Endothelial cell of umbilical vein (primary cell): ENCODE measurements at regions not wholly inside any gene's neighbourhood (a gene's known extent, or its start where the extent isn't known, plus 50 kb on each side); places are given as distances from the start of the nearest gene placed in this dataset.

Experiments
- BruUV-seq: library from RNA; stranded (reverse); fragments of 400-500 nt; replicated peaks from 2 replicates; lab custom pipeline; 2021; lab: Mats Ljungman, UMichigan
- CTCF ChIA-PET: fragments of 300-600, 350-600 bp; sonication (Branson Sonifier 250); formaldehyde crosslinking; loops from one replicate; lab custom pipeline; 2021; ENCODE audit warnings: antibody characterized with exemption, inconsistent platforms; lab: Charles Lee
- POLR2A ChIA-PET: fragments of 300-600, 350-600 bp; sonication (Branson Sonifier 250); formaldehyde crosslinking; loops from one replicate; lab custom pipeline; 2021; ENCODE audit warnings: antibody characterized with exemption, inconsistent platforms; lab: Charles Lee
- DNase-seq: peaks from one replicate; pipeline ENCODE4 v3.0.0-alpha.2; 2011; ENCODE audit warnings: low read depth, low spot score
- FAIRE-seq: peaks from 2 replicates; lab custom pipeline; 2011; peaks lifted over from hg19 to GRCh38; lab: Jason Lieb, UNC
- H2AFZ ChIP-seq: 2 replicates; pipeline ENCODE4 v1.6.0; 2012; ENCODE audit warnings: low read depth, low read length, control low read depth, inconsistent platforms
- H3K27ac ChIP-seq: 2 replicates; pipeline ENCODE4 v1.5.1; 2011; ENCODE audit warnings: low read depth, mild to moderate bottlenecking, control low read depth, low read length, moderate library complexity; ENCODE audit not compliant: insufficient read depth
- H3K27me3 ChIP-seq, 2 experiments: 2 replicates each; pipeline versions ENCODE4 v1.6.0 to v1.6.1; 2011; ENCODE audit warnings: low read length in 2 of 2, mixed read lengths in 1 of 2; ENCODE audit not compliant: control insufficient read depth in 2 of 2, insufficient read depth in 2 of 2
- H3K36me3 ChIP-seq, 2 experiments: 2 replicates in 1 of 2; 3 replicates in 1 of 2; pipeline ENCODE4 v1.5.1; 2011; ENCODE audit warnings: low read length in 2 of 2, mild to moderate bottlenecking in 1 of 2, moderate library complexity in 1 of 2; ENCODE audit not compliant: control insufficient read depth in 2 of 2, insufficient read depth in 2 of 2; ENCODE audit errors: extremely low read depth in 1 of 2
- H3K4me1 ChIP-seq: 3 replicates; pipeline ENCODE4 v1.5.1; 2011; ENCODE audit warnings: mild to moderate bottlenecking, low read length; ENCODE audit not compliant: control insufficient read depth, insufficient read depth; ENCODE audit errors: extremely low read depth
- H3K4me2 ChIP-seq: 2 replicates; pipeline ENCODE4 v1.6.1; 2011; ENCODE audit warnings: low read length, control low read depth, mixed read lengths; ENCODE audit not compliant: insufficient read depth
- H3K4me3 ChIP-seq, 3 experiments: fragments of 200-600 bp in 1 of 3; sonication (generic), shearing (Covaris generic) in 1 of 3; replicated peaks in 1 of 3; 2 replicates each; pipeline ENCODE4 v1.5.1; 2011 to 2016; ENCODE audit warnings: control low read depth in 3 of 3, low read length in 3 of 3, mild to moderate bottlenecking in 2 of 3, inconsistent platforms in 1 of 3, low read depth in 1 of 3, moderate library complexity in 1 of 3; ENCODE audit not compliant: insufficient read depth in 1 of 3
- H3K79me2 ChIP-seq: 2 replicates; pipeline ENCODE4 v1.6.0; 2012; ENCODE audit warnings: low read length, inconsistent platforms; ENCODE audit not compliant: control insufficient read depth, insufficient read depth
- H3K9ac ChIP-seq: replicated peaks from 2 replicates; pipeline ENCODE3; 2011; ENCODE audit warnings: low read length, control low read depth; ENCODE audit not compliant: insufficient read depth; ENCODE audit errors: extremely low read depth
- H3K9me1 ChIP-seq: replicated peaks from 3 replicates; pipeline ENCODE4 v1.6.0; 2011; ENCODE audit warnings: mild to moderate bottlenecking, low read length; ENCODE audit not compliant: control insufficient read depth, insufficient read depth; ENCODE audit errors: extremely low read depth
- H3K9me3 ChIP-seq: replicated peaks from 2 replicates; pipeline ENCODE4 v1.5.1; 2012; ENCODE audit warnings: low read length, inconsistent platforms; ENCODE audit not compliant: control insufficient read depth, insufficient read depth
- H4K20me1 ChIP-seq: replicated peaks from 2 replicates; pipeline ENCODE3; 2011; ENCODE audit warnings: mild to moderate bottlenecking, low read length; ENCODE audit not compliant: control insufficient read depth, insufficient read depth; ENCODE audit errors: extremely low read depth
- CTCF ChIP-seq, 2 donors: IDR thresholded peaks; 1 replicate in 1 of 2; 2 replicates in 1 of 2; pipeline ENCODE4 v1.5.1; 2011; ENCODE audit warnings: low read length in 2 of 2, mild to moderate bottlenecking in 2 of 2, moderate library complexity in 2 of 2, control low read depth in 1 of 2, inconsistent platforms in 1 of 2, low read depth in 1 of 2; ENCODE audit not compliant: insufficient read depth in 1 of 2; ENCODE audit errors: extremely low read depth in 1 of 2
- FOS ChIP-seq: IDR thresholded peaks from 2 replicates; pipeline ENCODE4 v1.6.1; 2011; ENCODE audit warnings: mild to moderate bottlenecking, low read length, moderate library complexity, borderline replicate concordance; ENCODE audit not compliant: insufficient read depth
- GATA2 ChIP-seq: IDR thresholded peaks from 2 replicates; pipeline ENCODE4 v1.7.0; 2011; ENCODE audit warnings: low read depth, mild to moderate bottlenecking, moderate library complexity, mixed read lengths, low read length; ENCODE audit not compliant: insufficient read length, insufficient read depth
- MAX ChIP-seq: IDR thresholded peaks from 2 replicates; pipeline ENCODE4 v1.6.1; 2011; ENCODE audit not compliant: insufficient read depth, insufficient read length
- MYC ChIP-seq: IDR thresholded peaks from one replicate; pipeline ENCODE4 v1.6.1; 2011; ENCODE audit warnings: mild to moderate bottlenecking, low read depth, low read length
- POLR2AphosphoS5 ChIP-seq: IDR thresholded peaks from 2 replicates; pipeline ENCODE4 v1.6.1; 2012; ENCODE audit warnings: low read depth, mild to moderate bottlenecking, control low read depth, low read length, moderate library complexity; ENCODE audit not compliant: insufficient read depth
- dilution Hi-C: fragments of 300-500 bp; cut with MboI; formaldehyde crosslinking; loops from one replicate; pipeline ENCODE4 v1.15.0; 2019; ENCODE audit warnings: low sequenced_read_pairs; ENCODE audit not compliant: extremely low pct_ligation_motif_present
- intact Hi-C: fragments of 100-400 bp; cut with micrococcal nuclease; formaldehyde crosslinking; loops from one replicate; pipeline ENCODE4 v1.10.0; 2022

- Histone ChIP-seq H3K9me1 (no peaks in the 10 kb centered on the region), H3K36me3 (peaks cover 3 to 5% of the 10 kb centered on the region in 2 experiments), H3K4me1 (peaks cover 2% of the 10 kb centered on the region), H3K79me2 (peaks cover 27% of the 10 kb centered on the region), H3K27me3 (no peaks in the 10 kb centered on the region), H3K9me3 (no peaks in the 10 kb centered on the region), H3K4me2 (no peak overlapping the region), H3K27ac (no peak overlapping the region), H4K20me1 (peaks cover 3% of the 10 kb centered on the region), H2AFZ (no peak overlapping the region), H3K4me3 (no peak overlapping the region), H3K9ac (no peak overlapping the region)
- no peak for DNase-seq
- no TSS peak for BruUV-seq
- ChIA-PET POLR2A (no interaction called here), CTCF (interaction anchor here (0.9 to 2.4 kb wide), 3 partner anchors 12 to 33 kb away, joined by 3 to 8 read pairs (median 5); no protein-coding TSS in a partner anchor)
- dilution Hi-C loops: no loop called here
- no peak for FAIRE-seq
- intact Hi-C loops: no loop called here
- TF ChIP-seq MYC (no peak), CTCF (IDR thresholded peaks at IDR 0.05; ENCODE audit: extremely low read depth in 1 of 2, insufficient read depth in 1 of 2, low read depth in 1 of 2, low read length in 2 of 2) (no peak), MAX (no peak), POLR2AphosphoS5 (no peak), FOS (no peak), GATA2 (no peak)
Measured at GRCh38 chr2:215805493-215805892, 207.9 kb downstream of the MREG start.
